Fibroblast of lung (primary cell): ENCODE measurements at regions not wholly inside any gene's neighbourhood (a gene's known extent, or its start where the extent isn't known, plus 50 kb on each side); places are given as distances from the start of the nearest gene placed in this dataset.

Source experiments
- DNase-seq, 2 donors: peaks; one replicate each; pipeline versions ENCODE4 v3.0.0 to v3.0.0-alpha.2; 2010; ENCODE audit warnings: low read depth in 2 of 2
- H2AFZ ChIP-seq: 2 replicates; pipeline ENCODE4 v1.5.1; 2012; ENCODE audit warnings: low read length, control low read depth, inconsistent platforms
- H3K27ac ChIP-seq: 2 replicates; pipeline ENCODE4 v1.5.1; 2011; ENCODE audit warnings: low read length, control low read depth; ENCODE audit not compliant: insufficient read depth
- H3K27me3 ChIP-seq: 2 replicates; pipeline ENCODE4 v1.5.1; 2011; ENCODE audit warnings: mild to moderate bottlenecking, low read length; ENCODE audit not compliant: control insufficient read depth, insufficient read depth
- H3K36me3 ChIP-seq: 2 replicates; pipeline ENCODE4 v1.5.1; 2011; ENCODE audit warnings: low read length; ENCODE audit not compliant: control insufficient read depth, insufficient read depth
- H3K4me1 ChIP-seq: 2 replicates; pipeline ENCODE4 v1.5.1; 2011; ENCODE audit warnings: low read length; ENCODE audit not compliant: control insufficient read depth, insufficient read depth; ENCODE audit errors: extremely low read depth
- H3K4me2 ChIP-seq: 2 replicates; pipeline ENCODE4 v1.5.1; 2011; ENCODE audit warnings: low read length, control low read depth; ENCODE audit not compliant: insufficient read depth; ENCODE audit errors: extremely low read depth
- H3K4me3 ChIP-seq, 4 experiments: fragments of 200-600 bp in 1 of 4; sonication (generic) in 1 of 4; replicated peaks in 1 of 4; 2 replicates each; pipeline ENCODE4 v1.5.1; 2011 to 2016; ENCODE audit warnings: low read length in 4 of 4, low read depth in 3 of 4, mild to moderate bottlenecking in 3 of 4, control low read depth in 2 of 4, inconsistent platforms in 1 of 4, mixed read lengths in 1 of 4; ENCODE audit not compliant: insufficient read depth in 1 of 4; ENCODE audit errors: control extremely low read depth in 1 of 4
- H3K79me2 ChIP-seq: 2 replicates; pipeline ENCODE4 v1.5.1; 2012; ENCODE audit warnings: mild to moderate bottlenecking, low read length, inconsistent platforms; ENCODE audit not compliant: control insufficient read depth, insufficient read depth
- H3K9ac ChIP-seq: 2 replicates; pipeline ENCODE4 v1.5.1; 2011; ENCODE audit warnings: mild to moderate bottlenecking, low read length, control low read depth; ENCODE audit not compliant: insufficient read depth
- H3K9me3 ChIP-seq: 2 replicates; pipeline ENCODE4 v1.5.1; 2012; ENCODE audit warnings: low read depth, low read length; ENCODE audit not compliant: control insufficient read depth, insufficient read depth
- H4K20me1 ChIP-seq: 2 replicates; pipeline ENCODE4 v1.5.1; 2011; ENCODE audit warnings: low read length; ENCODE audit not compliant: control insufficient read depth, insufficient read depth; ENCODE audit errors: extremely low read depth
- CTCF ChIP-seq, 2 donors: IDR thresholded peaks in 1 of 2; conservative IDR thresholded peaks in 1 of 2; 1 replicate in 1 of 2; 2 replicates in 1 of 2; pipeline ENCODE4 v1.5.1; 2011 to 2012; ENCODE audit warnings: low read length in 2 of 2, control low read depth in 1 of 2, inconsistent platforms in 1 of 2, low read depth in 1 of 2, mild to moderate bottlenecking in 1 of 2
- EZH2 ChIP-seq: IDR thresholded peaks from 2 replicates; pipeline ENCODE4 v1.5.1; 2012; ENCODE audit warnings: low read length, control low read depth, mild to moderate bottlenecking; ENCODE audit errors: missing control alignments

DNA sequence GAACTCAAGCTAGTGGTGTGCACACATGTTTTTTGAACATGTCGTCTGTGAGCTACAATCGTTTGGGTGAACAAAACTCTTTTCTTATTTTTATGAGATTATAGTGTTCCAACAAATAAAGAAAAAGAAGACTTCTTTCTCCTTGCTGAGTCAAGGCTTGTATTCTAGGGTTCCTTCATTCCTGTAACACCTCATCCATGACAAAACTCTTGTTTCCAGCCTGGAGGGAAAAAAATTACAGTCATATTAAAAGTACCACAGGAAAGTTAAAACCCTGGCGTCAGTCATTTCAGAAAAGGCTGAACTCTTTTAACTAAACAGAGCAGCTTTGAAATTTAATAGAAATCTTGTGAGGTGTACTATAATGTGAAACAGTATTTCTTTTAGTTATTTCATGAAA, 79.2 kb upstream of the BOD1L1 start:
- TF ChIP-seq EZH2 (no peak), CTCF (conservative IDR thresholded peaks at IDR 0.05 in 1 of 2, IDR thresholded peaks at IDR 0.05 in 1 of 2; ENCODE audit: low read depth in 1 of 2, low read length in 2 of 2) (no peak)
- Histone ChIP-seq H3K4me1 (peaks cover 2% of the 10 kb centered on the region), H2AFZ (no peak overlapping the region), H3K4me3 (no peak overlapping the region), H3K36me3 (no peaks in the 10 kb centered on the region), H3K79me2 (no peaks in the 10 kb centered on the region), H3K4me2 (no peak overlapping the region), H3K9ac (no peak overlapping the region), H3K9me3 (no peaks in the 10 kb centered on the region), H4K20me1 (no peaks in the 10 kb centered on the region), H3K27me3 (no peaks in the 10 kb centered on the region), H3K27ac (no peak overlapping the region)
- DNase-seq, result no peak

- Histone ChIP-seq H3K9ac (no peak overlapping the region), H3K27me3 (no peaks in the 10 kb centered on the region), H2AFZ (no peak overlapping the region), H3K36me3 (no peaks in the 10 kb centered on the region), H3K4me2 (no peak overlapping the region), H3K27ac (no peak overlapping the region), H4K20me1 (no peaks in the 10 kb centered on the region), H3K4me3 (no peak overlapping the region), H3K79me2 (no peaks in the 10 kb centered on the region), H3K9me3 (no peaks in the 10 kb centered on the region), H3K4me1 (no peaks in the 10 kb centered on the region)
- DNase-seq, result no peak
- TF ChIP-seq CTCF (conservative IDR thresholded peaks at IDR 0.05 in 1 of 2, IDR thresholded peaks at IDR 0.05 in 1 of 2; ENCODE audit: low read depth in 1 of 2, low read length in 2 of 2) (no peak), EZH2 (no peak)
Observed at GRCh38 chr4:13710246-13710885, 82.8 kb upstream of the BOD1L1 start.

GRCh38 chr4:13711233-13711785, 83.8 kb upstream of the BOD1L1 start:
- no peak overlapping the region for H3K27ac ChIP-seq
- no peak overlapping the region for H3K9ac ChIP-seq
- H3K4me3 ChIP-seq, result no peak overlapping the region
- H3K9me3 ChIP-seq, result no peaks in the 10 kb centered on the region
- H3K4me2 ChIP-seq, result no peak overlapping the region
- no peaks in the 10 kb centered on the region for H3K36me3 ChIP-seq
- no peak for DNase-seq
- no peak overlapping the region for H2AFZ ChIP-seq
- TF ChIP-seq CTCF (conservative IDR thresholded peaks at IDR 0.05 in 1 of 2, IDR thresholded peaks at IDR 0.05 in 1 of 2; ENCODE audit: low read depth in 1 of 2, low read length in 2 of 2), result no peak
- TF ChIP-seq EZH2, result no peak
- no peaks in the 10 kb centered on the region for H3K27me3 ChIP-seq
- no peaks in the 10 kb centered on the region for H3K4me1 ChIP-seq
- no peaks in the 10 kb centered on the region for H4K20me1 ChIP-seq
- no peaks in the 10 kb centered on the region for H3K79me2 ChIP-seq
